GM12878 (cell line): ENCODE measurements at regions not wholly inside any gene's neighbourhood (a gene's known extent, or its start where the extent isn't known, plus 50 kb on each side); places are given as distances from the start of the nearest gene placed in this dataset.

ENCODE experiments used
- CBFB ChIP-seq: IDR thresholded peaks from 2 replicates; pipeline ENCODE4 v1.6.1; 2016; ENCODE audit warnings: antibody characterized with exemption, low read depth
- E2F8 ChIP-seq: fragments of 450-650 bp; IDR thresholded peaks from 2 replicates; pipeline ENCODE4 v1.6.1; 2018; ENCODE audit warnings: mild to moderate bottlenecking, low read depth, moderate library complexity; ENCODE audit not compliant: partially characterized antibody
- ESRRA ChIP-seq: IDR thresholded peaks from 2 replicates; pipeline ENCODE4 v1.6.1; 2012; ENCODE audit warnings: mild to moderate bottlenecking, low read length, improper control_type of control experiment
- ETV6 ChIP-seq, 2 experiments: fragments of 450-650 bp in 1 of 2; IDR thresholded peaks in 1 of 2; conservative IDR thresholded peaks in 1 of 2; 2 replicates each; pipeline ENCODE4 v1.6.1; 2014; ENCODE audit warnings: antibody characterized with exemption in 1 of 2, borderline replicate concordance in 1 of 2, low read depth in 1 of 2, mild to moderate bottlenecking in 1 of 2, moderate library complexity in 1 of 2
- HDGF ChIP-seq: fragments of 450-650 bp; IDR thresholded peaks from 2 replicates; pipeline ENCODE4 v1.6.1; 2016; ENCODE audit warnings: antibody characterized with exemption
- MLLT1 ChIP-seq: fragments of 450-650 bp; IDR thresholded peaks from 2 replicates; pipeline ENCODE4 v1.6.1; 2016; ENCODE audit warnings: mild to moderate bottlenecking
- NBN ChIP-seq: fragments of 450-650 bp; IDR thresholded peaks from 2 replicates; pipeline ENCODE4 v1.6.1; 2016
- PAX5 ChIP-seq: IDR thresholded peaks from 2 replicates; pipeline ENCODE4 v1.6.1; 2011; ENCODE audit warnings: low read depth, low read length, borderline replicate concordance
- PML ChIP-seq: IDR thresholded peaks from 2 replicates; pipeline ENCODE4 v1.6.1; 2012; ENCODE audit warnings: low read length, inconsistent platforms
- RFX5 ChIP-seq: IDR thresholded peaks from 2 replicates; pipeline ENCODE4 v1.6.1; 2011; ENCODE audit warnings: low read depth, low read length, improper control_type of control experiment
- SKIL ChIP-seq: fragments of 450-650 bp; IDR thresholded peaks from 2 replicates; pipeline ENCODE4 v1.6.1; 2017; ENCODE audit warnings: mild to moderate bottlenecking, low read depth, inconsistent platforms; ENCODE audit not compliant: poor library complexity, severe bottlenecking
- SPI1 ChIP-seq: IDR thresholded peaks from 2 replicates; pipeline ENCODE4 v1.6.1; 2011; ENCODE audit warnings: low read depth, mild to moderate bottlenecking, low read length, moderate library complexity, borderline replicate concordance; ENCODE audit not compliant: insufficient read depth
- STAT1 ChIP-seq: fragments of 450-650 bp; conservative IDR thresholded peaks from 2 replicates; pipeline ENCODE4 v1.6.1; 2014; ENCODE audit warnings: antibody characterized with exemption, mild to moderate bottlenecking
- SUPT20H ChIP-seq: IDR thresholded peaks from 2 replicates; pipeline ENCODE4 v1.6.1; 2011; ENCODE audit warnings: low read depth, mild to moderate bottlenecking, low read length, moderate library complexity, borderline replicate concordance; ENCODE audit not compliant: control insufficient read depth
- TCF3 ChIP-seq: IDR thresholded peaks from 2 replicates; pipeline ENCODE4 v1.6.1; 2012; ENCODE audit warnings: low read depth, mild to moderate bottlenecking, low read length, borderline replicate concordance; ENCODE audit not compliant: insufficient read depth
- YY1 ChIP-seq: IDR thresholded peaks from 2 replicates; pipeline ENCODE4 v1.6.1; 2011; ENCODE audit warnings: low read depth, mild to moderate bottlenecking, low read length
- ZBTB40 ChIP-seq: fragments of 450-650 bp; IDR thresholded peaks from 2 replicates; pipeline ENCODE4 v1.6.1; 2016; ENCODE audit warnings: mild to moderate bottlenecking, moderate library complexity, borderline replicate concordance
- ZNF274 ChIP-seq: IDR thresholded peaks from one replicate; pipeline ENCODE4 v1.8.0; 2011; ENCODE audit not compliant: insufficient read length, insufficient read depth

- TF ChIP-seq ZBTB40, result no peak
- no peak for TF ChIP-seq ESRRA
- TF ChIP-seq TCF3, result no peak
- no peak for TF ChIP-seq E2F8
- no peak for TF ChIP-seq RFX5
- no peak for TF ChIP-seq NBN
- TF ChIP-seq SKIL, result peak; percentile 39
- TF ChIP-seq MLLT1, result no peak
- TF ChIP-seq ZNF274, result no peak
- TF ChIP-seq CBFB, result no peak
- no peak for TF ChIP-seq STAT1
- TF ChIP-seq SPI1, result no peak
- TF ChIP-seq PML, result no peak
- TF ChIP-seq SUPT20H, result no peak
- TF ChIP-seq ETV6 (conservative IDR thresholded peaks at IDR 0.05 in 1 of 2, IDR thresholded peaks at IDR 0.05 in 1 of 2; ENCODE audit: borderline replicate concordance in 1 of 2, low read depth in 1 of 2), result no peak
- no peak for TF ChIP-seq YY1
- no peak for TF ChIP-seq PAX5
- TF ChIP-seq HDGF, result no peak
Measured at GRCh38 chr10:62707810-62708209, 96.7 kb upstream of the ADO start (continued).
